GM12873 (cell line): ENCODE measurements at regions not wholly inside any gene's neighbourhood (a gene's known extent, or its start where the extent isn't known, plus 50 kb on each side); places are given as distances from the start of the nearest gene placed in this dataset.

Source experiments
- CTCF ChIP-seq: IDR thresholded peaks from 2 replicates; pipeline ENCODE4 v1.5.1; 2012; ENCODE audit warnings: low read depth, mild to moderate bottlenecking, moderate library complexity, low read length, control low read depth; ENCODE audit not compliant: insufficient read depth; ENCODE audit errors: missing control alignments

- TF ChIP-seq CTCF = no peak
These were observed 425.9 kb downstream of the EPHA3 start for GRCh38 chr3:89533275-89533674.

- TF ChIP-seq CTCF = no peak
These were observed 451.3 kb downstream of the EPHA3 start for GRCh38 chr3:89558711-89559110.

GRCh38 chr3:89560568-89560967, 453.1 kb downstream of the EPHA3 start:
- no peak for TF ChIP-seq CTCF

- TF ChIP-seq CTCF = no peak
These were observed 455.0 kb downstream of the EPHA3 start for GRCh38 chr3:89562373-89562772.

DNA sequence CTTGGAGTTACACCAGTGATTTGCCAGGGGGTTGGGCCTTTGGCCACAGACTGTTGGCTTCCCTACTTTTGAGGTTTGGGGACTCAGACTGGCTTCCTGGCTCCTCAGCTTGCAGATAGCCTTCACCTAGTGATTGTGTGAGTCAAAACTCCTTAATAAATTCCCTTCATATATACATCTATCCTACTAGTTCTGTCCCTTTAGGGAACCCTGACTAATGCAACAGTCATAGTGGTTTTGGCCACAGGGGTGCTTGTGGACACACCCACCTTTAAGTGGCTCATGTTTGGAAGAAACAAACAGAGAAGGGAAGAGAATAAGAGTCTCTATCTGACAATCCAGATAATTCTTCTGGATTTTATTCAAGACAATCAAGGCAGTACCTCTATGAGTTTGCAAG, 457.7 kb downstream of the EPHA3 start:
- TF ChIP-seq CTCF = no peak

DNA sequence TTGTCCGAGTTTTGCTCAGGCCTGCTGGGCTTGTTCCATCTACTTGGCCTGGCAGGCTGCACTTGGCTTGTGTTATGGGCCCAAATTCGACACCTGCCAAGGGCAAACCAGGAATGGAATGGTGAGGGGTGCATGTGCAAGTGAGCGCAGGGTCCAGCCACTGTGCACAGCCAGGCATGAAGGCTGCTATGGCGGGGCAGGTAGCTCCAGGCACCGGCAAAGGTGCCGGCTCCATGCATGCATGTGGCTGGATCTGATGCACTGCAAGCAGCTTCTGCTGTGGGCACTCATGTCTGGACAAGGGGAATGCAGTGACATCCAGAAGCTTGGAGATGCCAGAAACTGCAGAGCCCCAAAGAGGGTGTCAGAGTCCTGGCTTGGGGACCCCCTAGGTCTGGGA, 463.0 kb downstream of the EPHA3 start:
- no peak for TF ChIP-seq CTCF

- TF ChIP-seq CTCF = no peak
These were observed 463.9 kb downstream of the EPHA3 start for GRCh38 chr3:89571298-89571697.
